ENCODE measurements at regions not wholly inside any gene's neighbourhood (a gene's known extent, or its start where the extent isn't known, plus 50 kb on each side); places are given as distances from the start of the nearest gene placed in this dataset.

DNA sequence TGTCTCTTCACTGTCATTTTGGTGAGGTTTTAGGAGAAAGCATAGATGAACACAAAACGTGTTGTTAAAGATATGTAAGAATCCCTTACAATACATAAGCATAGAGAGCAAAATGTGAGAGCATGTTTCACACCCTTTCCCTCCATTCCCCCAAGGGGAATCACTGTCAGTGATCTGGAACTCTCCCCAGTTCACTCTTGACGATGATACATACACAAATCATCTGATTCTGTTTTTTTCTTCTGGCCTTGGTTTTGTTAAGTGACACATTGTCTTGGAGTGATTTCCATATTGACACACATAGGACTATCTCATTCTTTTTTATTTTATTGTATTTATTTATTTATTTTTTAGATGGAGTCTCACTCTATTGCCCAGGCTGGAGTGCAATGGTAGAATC lies 53.7 kb upstream of the TANC1 start:
- H3K27ac Mint-ChIP-seq: no peak overlapping the region
- ChIA-PET CTCF (no interaction called here), POLR2A (no interaction called here)
- H3K4me1 Mint-ChIP-seq: no peaks in the 10 kb centered on the region
- H3K9me3 Mint-ChIP-seq: no peaks in the 10 kb centered on the region
- peaks cover 4% of the 10 kb centered on the region for H3K27me3 Mint-ChIP-seq
- DNase-seq: no peak
- no peak overlapping the region for H3K4me3 Mint-ChIP-seq
- H3K36me3 Mint-ChIP-seq (ENCODE audit: low read depth): no peaks in the 10 kb centered on the region

- H3K27me3 Mint-ChIP-seq: peaks cover 4% of the 10 kb centered on the region
- POLR2A ChIA-PET: no interaction called here
- no peak overlapping the region for H3K4me3 Mint-ChIP-seq
- DNase-seq: no peak
- H3K36me3 Mint-ChIP-seq (ENCODE audit: low read depth): no peaks in the 10 kb centered on the region
- no peak overlapping the region for H3K27ac Mint-ChIP-seq
- H3K9me3 Mint-ChIP-seq: no peaks in the 10 kb centered on the region
- H3K4me1 Mint-ChIP-seq: no peaks in the 10 kb centered on the region
- CTCF ChIA-PET: no interaction called here
Observed at GRCh38 chr2:158917121-158917520, 51.3 kb upstream of the TANC1 start.

DNA sequence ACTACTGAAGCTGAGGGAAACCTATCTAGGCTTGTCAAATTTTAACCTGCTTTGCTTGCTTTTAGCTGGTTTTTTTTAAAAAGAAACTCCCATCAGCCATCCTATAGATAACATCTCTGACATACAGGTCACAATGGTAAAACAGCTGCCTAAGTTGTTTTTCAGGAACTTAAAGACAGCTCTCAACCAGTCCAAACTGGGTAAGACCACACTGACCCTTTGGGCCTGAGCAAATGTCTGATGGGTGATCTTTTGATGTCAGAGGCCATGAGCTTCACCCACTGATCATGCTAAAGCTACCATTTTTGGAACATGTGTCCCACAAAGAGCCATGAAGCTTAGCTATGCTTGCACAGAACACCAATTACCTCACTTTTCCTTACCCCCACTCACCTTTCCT lies 50.0 kb upstream of the TANC1 start:
- Mint-ChIP-seq H3K27me3 (peaks cover 9% of the 10 kb centered on the region), H3K4me1 (no peaks in the 10 kb centered on the region), H3K36me3 (ENCODE audit: low read depth) (no peaks in the 10 kb centered on the region), H3K9me3 (no peaks in the 10 kb centered on the region), H3K4me3 (no peak overlapping the region), H3K27ac (no peak overlapping the region)
- no peak for DNase-seq
- ChIA-PET CTCF (interaction anchor here (0.8 kb wide), 1 partner anchor 38 kb away, joined by 3 read pairs; no protein-coding TSS in a partner anchor), POLR2A (no interaction called here)
